ENCODE measurements at regions not wholly inside any gene's neighbourhood (a gene's known extent, or its start where the extent isn't known, plus 50 kb on each side); places are given as distances from the start of the nearest gene placed in this dataset.

- intact Hi-C loops (cut with micrococcal nuclease; ENCODE audit: unreplicated experiment) (loop anchor here (5.0 kb wide), 1 partner anchor 120 kb away; no protein-coding TSS in a partner anchor), in situ Hi-C loops (cut with HindIII; ENCODE audit: low pct_unique_long_range_greater_than_20kb, low sequenced_read_pairs) (no loop called here)
- Histone ChIP-seq H3K4me1 (ENCODE audit: control insufficient read depth, insufficient read depth, low read length) (no peaks in the 10 kb centered on the region), H3K4me3 (ENCODE audit: low read depth in 2 of 2, low read length in 2 of 2) (no peak overlapping the region), H3K27ac (ENCODE audit: low read length) (no peak overlapping the region), H3K36me3 (ENCODE audit: control insufficient read depth, insufficient read depth, low read length) (no peaks in the 10 kb centered on the region), H3K9me3 (ENCODE audit: control insufficient read depth, insufficient read depth, low read depth, low read length) (no peaks in the 10 kb centered on the region), H3K27me3 (ENCODE audit: control insufficient read depth, insufficient read depth, low read length) (no peaks in the 10 kb centered on the region)
- peak; percentile 53 for DNase-seq (ENCODE audit: low read depth, low spot score)
- CTCF ChIA-PET = interaction anchor here (0.6 to 1.2 kb wide), 2 partner anchors 46 to 113 kb away, joined by 3 read pairs; no protein-coding TSS in a partner anchor
- no TSS peak for BruUV-seq (replicated peaks)
- TF ChIP-seq REST (IDR thresholded peaks at IDR 0.05; ENCODE audit: insufficient read depth in 1 of 2, low read depth in 2 of 2, low read length in 1 of 2) (no peak), TCF7L2 (IDR thresholded peaks at IDR 0.05; ENCODE audit: low read depth, low read length) (no peak), POLR2AphosphoS5 (IDR thresholded peaks at IDR 0.05; ENCODE audit: low read depth, low read length) (no peak), SIN3A (IDR thresholded peaks at IDR 0.05; ENCODE audit: borderline replicate concordance, insufficient read depth, low read depth, low read length) (no peak)
- TF ChIP-seq, protein P1, sequence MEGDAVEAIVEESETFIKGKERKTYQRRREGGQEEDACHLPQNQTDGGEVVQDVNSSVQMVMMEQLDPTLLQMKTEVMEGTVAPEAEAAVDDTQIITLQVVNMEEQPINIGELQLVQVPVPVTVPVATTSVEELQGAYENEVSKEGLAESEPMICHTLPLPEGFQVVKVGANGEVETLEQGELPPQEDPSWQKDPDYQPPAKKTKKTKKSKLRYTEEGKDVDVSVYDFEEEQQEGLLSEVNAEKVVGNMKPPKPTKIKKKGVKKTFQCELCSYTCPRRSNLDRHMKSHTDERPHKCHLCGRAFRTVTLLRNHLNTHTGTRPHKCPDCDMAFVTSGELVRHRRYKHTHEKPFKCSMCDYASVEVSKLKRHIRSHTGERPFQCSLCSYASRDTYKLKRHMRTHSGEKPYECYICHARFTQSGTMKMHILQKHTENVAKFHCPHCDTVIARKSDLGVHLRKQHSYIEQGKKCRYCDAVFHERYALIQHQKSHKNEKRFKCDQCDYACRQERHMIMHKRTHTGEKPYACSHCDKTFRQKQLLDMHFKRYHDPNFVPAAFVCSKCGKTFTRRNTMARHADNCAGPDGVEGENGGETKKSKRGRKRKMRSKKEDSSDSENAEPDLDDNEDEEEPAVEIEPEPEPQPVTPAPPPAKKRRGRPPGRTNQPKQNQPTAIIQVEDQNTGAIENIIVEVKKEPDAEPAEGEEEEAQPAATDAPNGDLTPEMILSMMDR (IDR thresholded peaks at IDR 0.05) = no peak
- ATAC-seq = no peak
- POLR2A ChIA-PET = no interaction called here
Measured at GRCh38 chr20:63057171-63058117, 50.7 kb upstream of the BHLHE23 start.

- Histone ChIP-seq H3K36me3 (ENCODE audit: control insufficient read depth, insufficient read depth, low read length) (no peaks in the 10 kb centered on the region), H3K4me1 (ENCODE audit: control insufficient read depth, insufficient read depth, low read length) (no peaks in the 10 kb centered on the region), H3K9me3 (ENCODE audit: control insufficient read depth, insufficient read depth, low read depth, low read length) (no peaks in the 10 kb centered on the region), H3K4me3 (ENCODE audit: low read depth in 2 of 2, low read length in 2 of 2) (no peak overlapping the region), H3K27me3 (ENCODE audit: control insufficient read depth, insufficient read depth, low read length) (no peaks in the 10 kb centered on the region), H3K27ac (ENCODE audit: low read length) (no peak overlapping the region)
- ATAC-seq = peak; percentile 74
- ChIA-PET POLR2A (no interaction called here), CTCF (interaction anchor here (0.6 to 1.2 kb wide), 3 partner anchors 47 to 114 kb away, joined by 3 read pairs; no protein-coding TSS in a partner anchor)
- BruUV-seq (replicated peaks) = no TSS peak
- intact Hi-C loops (cut with micrococcal nuclease; ENCODE audit: unreplicated experiment) = loop anchor here (5.0 kb wide), 1 partner anchor 121 kb away; no protein-coding TSS in a partner anchor
- in situ Hi-C loops (cut with HindIII; ENCODE audit: low pct_unique_long_range_greater_than_20kb, low sequenced_read_pairs) = no loop called here
- TF ChIP-seq, protein P1 (IDR thresholded peaks at IDR 0.05) = peak; percentile 97
- no peak for TF ChIP-seq REST (IDR thresholded peaks at IDR 0.05; ENCODE audit: insufficient read depth in 1 of 2, low read depth in 2 of 2, low read length in 1 of 2)
- no peak for DNase-seq (ENCODE audit: low read depth, low spot score)
Measured at GRCh38 chr20:63056236-63057170, 49.7 kb upstream of the BHLHE23 start.
